ENCODE measurements at regions not wholly inside any gene's neighbourhood (a gene's known extent, or its start where the extent isn't known, plus 50 kb on each side); places are given as distances from the start of the nearest gene placed in this dataset.

- TF ChIP-seq CTCF (conservative IDR thresholded peaks at IDR 0.05 in 1 of 2, IDR thresholded peaks at IDR 0.05 in 1 of 2; ENCODE audit: extremely low read depth in 1 of 2, insufficient read depth in 1 of 2, low read depth in 1 of 2, low read length in 2 of 2) (no peak), EZH2 (IDR thresholded peaks at IDR 0.05; ENCODE audit: borderline replicate concordance, low read length) (no peak)
These were observed 250.9 kb upstream of the EPHA5 start for GRCh38 chr4:65921180-65921579.
